ENCODE measurements at regions not wholly inside any gene's neighbourhood (a gene's known extent, or its start where the extent isn't known, plus 50 kb on each side); places are given as distances from the start of the nearest gene placed in this dataset.
"Not testable (repeated sequence)": the region's sequence is repeated elsewhere in the genome, so short reads cannot be mapped to it uniquely, and the experiment has no call there.

DNA sequence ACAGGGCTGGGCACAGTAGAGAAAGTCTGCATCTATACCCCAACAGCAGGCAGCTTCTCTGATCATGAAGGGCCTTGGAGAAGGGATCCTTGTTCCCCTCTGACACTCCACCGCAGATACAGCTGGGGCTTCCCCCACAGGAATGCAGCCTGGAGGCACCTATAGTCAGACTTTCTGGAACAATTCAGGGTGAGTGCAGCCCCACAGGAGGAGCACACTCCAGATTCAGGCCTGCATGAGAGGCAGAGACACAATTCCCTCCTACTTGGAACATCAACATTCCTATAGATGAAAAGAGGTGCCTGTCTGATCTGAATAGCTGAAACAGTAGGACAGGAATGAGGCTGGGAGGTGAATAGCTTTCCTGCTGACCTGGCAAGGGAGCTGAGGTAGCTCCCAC is 1298.0 kb upstream of the CNTN5 start:
- no peak for DNase-seq

GRCh38 chr11:97729546-97730272 is 1291.0 kb upstream of the CNTN5 start:
- no peak for DNase-seq

- no peak for DNase-seq
Observed at GRCh38 chr11:97732011-97732632, 1288.6 kb upstream of the CNTN5 start.

DNA sequence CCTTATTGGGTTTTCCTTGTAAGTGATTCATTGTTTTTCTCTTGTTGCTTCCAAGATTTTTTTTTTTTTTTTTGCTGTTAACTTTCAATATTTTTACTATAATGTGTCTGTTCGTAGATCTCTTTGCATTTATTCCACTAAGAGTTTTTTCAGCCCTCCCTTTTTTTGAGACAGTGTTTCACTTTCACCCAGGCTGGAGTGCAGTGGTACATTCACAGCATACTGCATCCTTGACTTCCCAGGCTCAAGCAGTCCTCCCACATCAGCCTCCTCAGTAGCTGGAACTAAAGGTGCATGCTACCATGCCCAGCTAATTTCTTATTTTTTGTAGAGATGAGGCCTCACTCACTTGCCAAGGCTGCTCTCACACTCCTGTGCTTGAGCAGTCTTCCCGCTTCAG is 1282.0 kb upstream of the CNTN5 start:
- DNase-seq: no peak

GRCh38 chr11:97739932-97740800 is 1280.6 kb upstream of the CNTN5 start:
- no peak for DNase-seq

- no peak for DNase-seq
Observed at GRCh38 chr11:97740801-97741151, 1280.0 kb upstream of the CNTN5 start.

DNA sequence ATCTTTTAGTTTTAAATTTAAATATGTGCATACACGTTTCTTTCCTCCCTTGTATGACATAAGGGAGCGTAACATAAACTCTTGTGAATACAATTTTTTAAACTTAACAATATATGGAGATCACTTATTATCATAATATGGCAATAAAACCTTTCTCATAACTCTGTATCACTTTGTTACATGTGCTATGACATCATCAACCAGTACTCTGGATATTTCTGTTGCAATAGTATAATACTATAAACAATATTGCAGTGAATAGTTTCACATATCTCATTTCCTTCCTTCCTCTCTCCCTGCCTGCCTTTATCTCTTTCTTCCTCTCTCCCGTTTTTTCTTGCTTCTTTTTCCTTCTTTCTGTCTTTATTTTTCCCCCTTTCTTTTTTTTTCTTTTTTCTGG is 1278.0 kb upstream of the CNTN5 start:
- DNase-seq: no peak

DNA sequence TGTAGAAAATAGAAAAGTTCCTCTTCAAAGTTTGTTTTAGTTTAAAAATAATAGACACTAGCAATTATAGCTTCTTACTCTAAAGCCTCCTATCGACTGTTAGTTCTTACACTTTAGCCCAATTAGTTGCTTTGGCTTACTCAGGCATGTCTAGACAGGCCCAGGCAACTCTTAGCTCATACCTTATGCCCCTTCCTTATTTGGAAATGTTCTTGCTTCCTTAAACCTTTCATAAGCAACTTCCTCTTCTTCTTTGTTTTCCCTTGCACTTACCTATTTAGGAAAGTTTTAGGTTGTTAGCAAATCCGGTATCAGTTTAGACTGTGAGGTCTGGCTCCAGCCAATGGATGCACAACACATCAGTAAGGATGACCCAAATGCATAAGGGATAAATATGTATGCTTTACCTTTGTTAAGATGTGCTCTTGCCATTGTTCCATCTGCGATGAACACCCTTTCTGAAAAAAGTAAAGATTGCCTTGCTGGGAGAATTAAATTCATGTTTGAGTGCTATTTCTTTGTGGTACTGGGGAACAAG is 1277.5 kb upstream of the CNTN5 start:
- no peak for DNase-seq

DNA sequence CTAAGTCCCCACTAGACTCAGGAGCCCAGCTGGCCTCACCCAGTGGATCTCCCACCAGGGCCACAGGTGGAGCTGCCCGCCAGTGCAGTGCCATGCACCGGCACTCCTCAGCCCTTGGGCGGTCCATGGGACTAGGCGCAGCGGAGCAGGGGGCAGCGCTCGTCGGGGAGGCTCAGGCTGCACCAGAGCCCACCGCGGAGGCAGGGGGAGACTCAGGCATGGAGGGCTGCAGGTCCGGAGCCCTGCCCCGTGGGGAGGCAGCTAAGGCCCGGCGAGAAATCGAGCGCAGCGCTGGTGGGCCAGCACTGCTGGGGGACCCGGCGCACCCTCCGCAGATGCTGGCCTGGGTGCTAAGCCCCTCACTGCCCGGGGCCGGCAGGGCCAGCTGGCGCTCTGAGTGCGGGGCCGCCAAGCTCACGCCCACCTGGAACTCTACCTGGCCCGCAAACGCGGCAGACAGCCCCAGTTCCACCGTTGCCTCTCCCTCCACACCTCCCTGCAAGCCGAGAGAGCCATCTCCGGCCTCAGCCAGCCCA is 1275.2 kb upstream of the CNTN5 start:
- no peak for DNase-seq

GRCh38 chr11:97746818-97747217 is 1273.9 kb upstream of the CNTN5 start:
- DNase-seq: no peak

GRCh38 chr11:97751405-97751804 is 1269.3 kb upstream of the CNTN5 start:
- DNase-seq: no peak

DNA sequence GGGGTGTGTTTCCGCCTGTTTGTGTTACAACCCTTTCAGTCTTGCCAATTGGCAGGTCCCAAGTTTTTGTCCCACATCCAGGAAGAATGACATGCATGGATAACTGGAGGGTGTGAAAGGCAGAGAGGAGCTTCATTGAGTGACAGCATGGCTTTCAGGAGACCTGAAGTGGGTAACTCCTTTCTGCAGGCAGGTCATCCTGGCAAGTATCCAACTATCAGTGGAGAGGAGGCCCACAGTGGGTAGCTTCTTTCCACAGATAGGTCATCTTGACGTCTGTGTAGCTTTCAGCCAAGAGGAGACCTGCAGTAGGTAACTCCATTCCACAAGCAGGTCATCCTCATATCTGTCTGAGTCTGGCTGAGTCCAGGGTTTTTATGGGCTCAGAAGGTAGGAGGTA is 1268.8 kb upstream of the CNTN5 start:
- DNase-seq: no peak

DNA sequence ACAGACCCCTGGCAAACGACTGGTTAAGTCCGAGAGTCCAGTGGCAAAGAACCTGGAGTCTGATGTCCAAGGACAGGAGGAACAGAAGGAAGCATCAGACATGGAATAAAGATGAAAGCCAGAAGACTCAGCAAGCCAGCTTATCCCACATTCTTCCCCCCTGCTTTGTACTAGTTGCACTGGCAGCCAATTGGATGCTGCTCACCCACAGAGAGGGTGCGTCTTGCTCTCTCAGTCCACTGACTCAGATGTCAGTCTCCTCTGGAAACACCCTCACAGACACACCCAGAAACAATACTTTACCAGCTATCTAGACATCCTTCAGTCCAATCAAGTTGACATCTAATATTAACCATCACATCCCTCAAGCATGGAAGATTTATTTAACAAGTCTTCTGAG is 1265.8 kb upstream of the CNTN5 start:
- no peak for DNase-seq

- DNase-seq: no peak
Observed at GRCh38 chr11:97756571-97757335, 1264.0 kb upstream of the CNTN5 start.

DNA sequence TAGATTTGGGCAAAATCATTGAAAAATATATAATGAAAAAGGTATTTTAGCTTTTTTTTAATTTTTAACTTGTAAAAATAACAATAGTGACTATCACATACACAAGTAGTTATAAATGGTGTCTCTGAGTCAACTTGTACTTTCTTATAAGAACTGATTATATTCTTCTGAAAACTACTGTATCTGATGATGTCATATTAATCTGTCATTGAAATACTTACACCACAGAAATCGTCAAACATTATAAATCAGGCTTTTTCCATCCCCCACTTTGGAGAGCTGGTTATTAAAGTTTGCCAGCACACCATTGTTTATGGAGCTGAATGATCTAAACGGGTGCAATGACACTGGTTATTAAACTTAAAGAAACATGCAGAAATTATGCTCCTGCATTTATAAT is 1259.6 kb upstream of the CNTN5 start:
- DNase-seq: no peak

DNA sequence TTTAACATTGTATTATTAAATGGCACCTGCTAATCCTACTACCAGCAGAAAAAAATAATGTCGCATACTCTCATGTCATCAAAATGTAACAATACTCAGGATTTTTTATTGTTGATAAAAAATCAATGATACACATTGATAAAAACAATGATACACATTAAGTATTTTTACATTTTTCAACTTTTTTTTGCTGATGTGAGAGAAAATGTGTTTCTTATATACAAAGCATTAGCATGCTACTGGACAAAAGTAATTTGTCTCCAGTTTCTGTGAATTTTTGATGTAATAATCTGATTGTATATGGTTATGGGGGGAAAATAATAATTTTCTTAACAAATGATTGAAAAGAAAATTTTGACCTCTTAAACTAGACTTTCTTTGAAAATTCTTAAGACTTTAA is 1256.6 kb upstream of the CNTN5 start:
- DNase-seq: no peak

DNA sequence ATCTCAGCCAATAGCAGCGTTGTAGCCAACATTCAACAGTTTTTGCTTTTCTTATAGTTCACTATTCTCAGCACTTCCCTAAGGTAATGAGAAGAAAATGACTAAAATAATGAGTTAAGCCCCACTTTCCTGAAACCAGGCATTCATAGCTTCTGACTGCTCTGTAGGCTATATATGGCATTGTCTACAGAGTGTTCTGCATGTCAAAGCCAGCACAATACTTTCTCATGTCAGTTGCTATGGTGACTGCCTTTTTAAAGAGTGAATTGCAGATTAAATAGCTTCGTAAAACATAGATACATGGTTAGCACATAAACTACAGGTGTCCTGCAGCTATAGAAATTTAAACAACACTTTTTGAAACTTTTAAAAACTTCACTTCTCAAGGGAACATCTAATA is 1256.1 kb upstream of the CNTN5 start:
- DNase-seq: no peak

DNA sequence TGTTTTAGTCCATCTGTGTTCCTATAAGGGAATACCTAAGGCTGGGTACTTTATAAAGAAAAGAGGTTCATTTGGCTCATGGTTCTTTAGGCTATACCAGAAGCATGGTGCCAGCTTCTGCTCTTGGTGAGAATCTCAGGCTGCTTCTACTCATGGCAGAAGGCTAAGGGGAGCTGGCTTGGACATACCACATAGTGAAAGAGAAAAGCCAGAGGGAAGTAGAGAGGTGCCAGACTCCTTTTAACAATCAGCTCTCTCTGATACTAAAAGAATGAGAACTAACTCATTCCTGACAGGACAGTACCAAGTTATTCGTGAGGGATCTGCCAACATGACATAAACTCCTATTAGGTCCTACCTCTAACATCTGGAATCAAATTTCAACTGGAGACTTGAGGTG is 1250.2 kb upstream of the CNTN5 start:
- DNase-seq: no peak

GRCh38 chr11:97772705-97773104 is 1248.0 kb upstream of the CNTN5 start:
- no peak for DNase-seq

DNA sequence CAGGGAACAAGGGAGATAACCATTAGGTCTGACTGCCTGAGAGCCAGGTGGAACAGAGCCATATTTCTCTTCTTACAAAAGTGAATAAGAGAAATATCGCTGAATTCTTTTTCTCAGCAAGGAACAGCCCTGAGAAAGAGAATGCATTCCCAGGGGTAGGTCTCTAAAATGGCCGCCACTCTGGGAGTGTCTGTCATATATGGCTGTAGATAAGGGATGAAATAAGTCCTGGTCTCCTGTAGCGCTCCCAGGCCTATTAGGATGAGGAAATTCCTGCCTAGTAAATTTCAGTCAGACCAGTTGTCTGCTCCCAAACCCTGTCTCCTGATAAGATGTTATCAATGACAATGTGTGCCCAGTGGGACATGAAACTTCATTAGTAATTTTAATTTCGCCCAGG is 1236.4 kb upstream of the CNTN5 start:
- not testable (repeated sequence) for DNase-seq

DNA sequence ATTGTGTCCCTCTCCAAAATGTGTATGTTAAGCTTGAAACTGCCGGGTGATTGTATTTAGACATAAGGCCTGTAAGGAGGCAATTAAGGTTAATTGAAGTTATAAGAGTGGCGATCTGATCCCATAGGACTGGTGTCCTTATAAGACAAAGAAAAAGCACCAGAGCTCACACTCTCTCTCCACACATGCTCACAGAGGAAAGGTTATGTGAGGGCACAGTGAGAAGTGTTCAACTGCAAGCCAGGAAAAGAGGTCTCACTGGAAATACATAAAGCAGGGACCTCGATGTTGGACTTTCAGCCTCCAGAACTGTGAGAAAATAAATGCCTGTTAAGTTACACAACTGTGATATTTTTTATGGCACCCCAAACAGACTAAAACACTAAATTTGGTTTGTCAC is 1233.8 kb upstream of the CNTN5 start:
- no peak for DNase-seq

- DNase-seq: no peak
Observed at GRCh38 chr11:97794876-97795275, 1225.9 kb upstream of the CNTN5 start.

DNA sequence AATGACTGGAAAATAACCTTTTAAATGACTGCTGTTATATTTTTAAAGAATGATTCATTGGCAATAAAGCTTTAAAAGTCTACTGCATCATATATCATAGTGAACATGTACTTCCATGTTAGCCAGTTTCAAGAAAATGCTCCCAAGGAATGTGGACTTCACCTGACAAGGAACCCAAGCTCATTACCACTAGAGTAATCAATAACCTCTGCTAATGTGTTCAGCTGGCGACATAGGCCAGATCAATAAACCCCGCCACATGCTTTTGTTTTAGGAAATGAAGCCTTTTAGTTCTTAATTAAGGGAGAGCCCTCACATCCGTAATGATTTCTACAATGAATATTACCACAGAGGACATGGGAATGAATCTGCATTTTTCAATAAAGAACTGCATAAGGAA is 1219.9 kb upstream of the CNTN5 start:
- DNase-seq: no peak
